Activated CD4-positive, alpha-beta T cell treated with anti-CD3 and anti-CD28 coated beads, Interleukin-2, amount 50 U/mL, for 24 hours (primary cell): ENCODE measurements at regions not wholly inside any gene's neighbourhood (a gene's known extent, or its start where the extent isn't known, plus 50 kb on each side); places are given as distances from the start of the nearest gene placed in this dataset.
"Not testable (repeated sequence)": the region's sequence is repeated elsewhere in the genome, so short reads cannot be mapped to it uniquely, and the experiment has no call there.

Experiments used
- DNase-seq, 2 donors: peaks; one replicate each; pipeline ENCODE4 v3.0.0-alpha.2; 2020; ENCODE audit warnings: low read depth in 1 of 2, low spot score in 1 of 2

DNA sequence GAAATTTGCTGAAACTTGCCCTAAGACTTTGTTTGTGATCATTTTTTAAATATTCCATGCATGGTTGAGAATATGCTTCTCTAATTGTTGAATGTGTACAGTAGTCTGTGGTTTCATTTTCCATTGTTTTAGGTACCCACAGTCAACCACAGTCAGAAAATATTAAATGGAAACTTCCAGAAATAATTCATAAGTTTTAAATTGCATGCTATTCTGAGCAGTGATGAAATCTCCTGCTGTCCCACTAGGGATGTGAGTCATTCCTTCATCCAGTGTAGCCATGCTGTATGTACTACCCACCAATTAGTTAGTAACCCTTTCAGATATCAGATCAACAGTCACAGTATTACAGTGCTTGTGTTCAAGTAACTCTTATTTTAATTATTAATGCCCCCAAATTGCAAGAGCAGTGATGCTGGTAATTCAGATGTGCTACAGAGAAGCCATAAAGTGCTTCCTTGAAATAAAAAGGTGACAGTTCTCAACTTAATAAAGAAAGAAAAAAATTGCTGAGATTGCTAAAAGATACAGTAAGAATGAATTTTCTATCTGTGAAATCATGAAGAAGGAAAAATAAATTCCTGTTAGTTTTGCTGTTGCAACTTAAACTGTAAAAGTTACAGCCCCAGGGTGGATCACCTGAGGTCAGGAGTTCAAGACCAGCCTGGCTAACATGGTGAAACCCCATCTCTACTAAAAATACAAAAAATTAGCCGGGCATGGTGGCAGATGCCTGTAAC, 79.9 kb upstream of the FBXL17 start:
- no peak for DNase-seq

DNA sequence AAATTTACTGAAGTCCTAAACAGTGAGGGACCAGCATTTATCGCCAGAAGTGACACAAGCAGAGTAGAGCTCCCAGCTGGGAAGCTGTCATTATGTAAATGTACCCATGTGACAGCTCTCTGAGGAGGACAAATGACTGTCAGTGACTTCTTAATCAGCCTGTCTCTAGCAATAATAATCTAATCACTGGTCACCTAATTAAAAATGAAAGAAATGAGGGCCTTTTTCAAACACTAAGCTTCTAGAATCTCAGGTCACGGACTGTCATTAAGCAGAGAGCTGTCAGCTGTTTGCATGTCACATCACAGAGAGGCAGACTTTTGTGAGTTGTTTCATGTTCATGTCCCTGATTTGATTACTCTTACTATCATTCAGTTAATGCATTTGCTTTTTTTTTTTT, 77.9 kb upstream of the FBXL17 start:
- DNase-seq = no peak

DNA sequence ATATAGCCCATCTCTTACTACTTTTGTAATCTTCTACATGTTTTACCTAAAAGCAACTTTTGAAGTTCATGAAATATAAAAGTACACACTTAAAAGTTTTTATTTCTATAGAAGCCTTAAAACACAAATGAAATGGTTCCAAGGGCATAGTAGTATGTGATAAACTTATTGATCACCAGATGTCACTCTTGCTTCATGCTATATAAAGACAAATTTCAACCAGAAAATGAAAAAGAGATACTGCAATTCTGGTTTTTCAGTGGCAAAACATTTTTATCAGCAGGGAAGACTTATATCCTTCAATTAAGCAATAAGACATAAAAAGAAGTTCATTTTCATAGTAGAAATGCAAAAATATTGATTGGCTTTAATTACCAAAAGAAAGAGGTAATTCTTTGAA, 69.4 kb upstream of the FBXL17 start:
- no peak for DNase-seq

DNA sequence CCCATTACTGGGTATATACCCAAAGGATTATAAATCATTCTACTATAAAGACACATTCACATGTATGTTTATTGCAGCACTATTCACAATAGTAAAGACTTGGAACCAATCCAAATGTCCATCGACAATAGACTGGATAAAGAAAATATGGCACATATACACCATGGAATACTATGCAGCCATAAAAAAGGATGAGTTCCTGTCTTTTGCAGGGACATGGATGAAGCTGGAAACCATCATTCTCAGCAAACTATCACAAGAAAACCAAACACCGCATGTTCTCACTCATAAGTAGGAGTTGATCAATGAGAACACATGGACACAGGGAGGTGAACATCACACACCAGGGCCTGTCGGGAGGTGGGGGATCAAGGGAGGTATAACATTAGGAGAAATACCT, 62.2 kb upstream of the FBXL17 start:
- not testable (repeated sequence) for DNase-seq

DNA sequence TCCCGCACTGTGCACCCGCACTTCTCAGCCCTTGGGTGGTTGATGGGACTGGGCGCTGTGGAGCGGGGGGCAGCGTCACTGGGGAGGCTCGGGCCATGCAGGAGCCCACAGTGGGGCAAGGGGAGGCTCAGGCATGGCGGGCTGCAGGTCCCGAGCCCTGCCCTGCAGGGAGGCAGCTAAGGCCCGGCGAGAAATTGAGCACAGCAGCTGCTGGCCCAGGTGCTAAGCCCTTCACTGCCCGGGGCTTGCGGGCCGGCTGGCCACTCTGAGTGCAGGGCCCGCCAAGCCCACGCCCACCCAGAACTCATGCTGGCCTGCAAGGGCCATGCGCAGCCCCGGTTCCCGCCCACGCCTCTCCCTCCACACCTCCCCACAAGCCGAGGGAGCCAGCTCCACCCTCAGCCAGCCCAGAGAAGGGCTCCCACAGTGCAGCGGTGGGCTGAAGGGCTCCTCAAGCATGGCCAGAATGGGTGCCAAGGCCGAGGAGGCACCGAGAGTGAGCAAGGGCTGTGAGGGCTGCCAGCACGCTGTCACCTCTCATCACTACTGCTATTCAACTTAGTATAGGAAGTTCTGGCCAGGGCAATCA, 60.3 kb upstream of the FBXL17 start:
- not testable (repeated sequence) for DNase-seq

DNA sequence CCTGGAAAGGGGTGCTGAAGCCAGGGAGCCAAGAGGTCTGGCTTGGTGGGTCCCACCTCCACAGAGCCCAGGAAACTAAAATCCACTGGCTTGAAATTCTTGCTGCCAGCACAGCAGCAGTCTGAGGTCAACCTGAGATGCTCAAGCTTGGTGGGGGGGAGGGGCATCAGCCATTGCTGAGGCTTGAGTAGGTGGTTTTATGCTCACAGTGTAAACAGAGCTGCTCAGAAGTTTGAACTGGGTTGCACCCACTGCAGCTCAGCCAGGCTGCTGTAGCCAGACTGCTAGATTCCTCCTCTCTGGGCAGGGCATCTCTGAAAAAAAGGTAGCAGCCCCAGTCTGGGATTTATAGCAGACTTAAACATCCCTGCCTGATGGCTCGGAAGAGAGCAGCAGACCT, 55.5 kb upstream of the FBXL17 start:
- DNase-seq = no peak

DNA sequence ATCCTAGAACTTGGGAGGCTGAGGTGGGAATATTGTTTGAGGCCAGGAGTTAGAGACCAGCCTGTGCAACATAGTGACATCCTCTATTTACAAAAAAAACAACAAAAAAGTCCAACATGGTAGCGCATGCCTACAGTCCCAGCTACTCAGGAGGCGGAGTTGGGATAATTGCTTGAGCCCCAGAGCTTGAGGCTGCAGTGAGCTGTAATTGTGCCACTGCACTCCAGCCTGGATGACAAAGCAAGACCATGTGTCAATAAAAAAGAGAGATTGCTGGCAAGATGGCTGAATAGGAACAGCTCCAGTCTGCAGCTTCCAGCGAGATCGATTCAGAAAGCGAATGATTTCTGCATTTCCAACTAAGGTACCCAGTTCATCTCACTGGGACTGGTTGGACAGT, 54.8 kb upstream of the FBXL17 start:
- DNase-seq = no peak

DNA sequence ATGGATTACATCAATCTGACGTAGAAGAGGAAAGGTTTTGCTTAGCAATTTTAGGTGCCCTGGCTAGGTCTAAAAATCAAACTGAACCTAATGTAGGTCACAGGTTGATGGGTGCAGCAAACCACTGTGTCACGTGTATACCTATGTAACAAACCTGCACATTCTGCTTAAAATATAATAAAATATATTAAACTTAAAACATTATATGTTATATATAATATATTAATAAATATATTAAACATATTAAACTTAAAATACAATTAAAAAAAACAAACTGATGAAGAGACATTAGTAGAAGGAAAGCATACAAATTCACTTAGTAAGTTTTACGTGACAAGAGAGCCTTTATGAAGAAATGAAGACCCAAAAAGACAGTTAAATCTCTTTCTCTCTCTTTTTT, 51.7 kb upstream of the FBXL17 start:
- no peak for DNase-seq

DNA sequence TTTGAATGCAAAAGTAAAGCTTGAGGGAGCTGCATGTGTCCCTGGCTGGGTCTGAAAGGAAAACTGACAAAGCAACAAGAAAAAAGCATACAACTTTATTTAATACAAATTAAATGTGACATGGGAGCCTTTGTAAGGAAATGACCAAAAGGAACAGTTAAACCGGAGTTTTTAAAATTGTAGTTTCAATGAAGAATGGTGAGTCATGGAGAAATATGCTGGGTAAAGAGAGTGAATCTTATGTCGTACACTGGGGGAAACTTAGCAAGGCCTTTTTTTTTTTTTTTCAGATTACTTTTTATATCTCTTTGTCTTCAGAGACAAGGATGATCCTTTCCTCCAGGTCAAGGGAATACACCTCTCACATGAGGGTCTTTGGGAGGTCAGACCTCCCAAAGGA, 50.1 kb upstream of the FBXL17 start:
- no peak for DNase-seq
